ENCODE measurements at regions not wholly inside any gene's neighbourhood (a gene's known extent, or its start where the extent isn't known, plus 50 kb on each side); places are given as distances from the start of the nearest gene placed in this dataset.

DNA sequence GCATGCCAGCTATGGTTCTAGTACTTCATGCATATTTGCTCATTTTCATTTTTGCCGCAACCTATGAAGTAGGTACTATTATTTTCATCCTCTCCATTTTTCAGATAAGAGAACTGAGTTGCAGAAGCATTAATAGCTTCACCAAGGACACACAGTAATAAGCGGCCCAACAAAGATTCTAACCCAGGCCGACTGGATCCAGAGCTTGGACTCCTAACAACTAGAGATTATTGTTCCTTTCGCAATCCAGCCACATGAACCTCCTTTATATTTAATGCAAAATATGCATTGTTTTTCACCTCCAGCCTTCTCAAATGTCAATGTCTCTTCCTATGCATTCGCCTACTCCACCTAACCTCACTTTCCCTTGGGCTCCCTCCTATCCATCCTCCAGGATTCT is 148.3 kb downstream of the CCDC34 start:
- no peak for DNase-seq (ENCODE audit: low read depth)

DNA sequence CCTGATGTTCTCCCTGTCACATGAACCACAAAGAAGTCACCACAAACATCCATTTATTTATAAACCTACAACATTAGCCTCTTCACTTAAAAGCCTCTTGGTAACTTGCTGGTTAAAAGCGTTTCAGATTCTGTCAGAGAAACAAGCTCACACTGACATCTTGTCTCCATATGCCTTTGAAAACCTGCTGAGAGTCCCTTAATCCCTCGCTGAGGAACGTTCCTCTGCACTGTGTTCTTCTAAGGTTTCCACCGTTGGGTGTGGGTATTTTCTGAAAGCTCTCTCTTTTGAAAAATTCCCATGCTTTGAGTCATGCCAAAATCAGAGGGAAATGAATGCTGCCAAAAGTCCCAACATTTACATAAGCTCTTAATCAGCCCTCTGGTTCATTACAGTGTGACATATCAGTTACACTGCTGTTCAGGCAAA is 149.8 kb downstream of the CCDC34 start:
- no peak for DNase-seq (ENCODE audit: low read depth)

- DNase-seq (ENCODE audit: low read depth) = no peak
These were observed 150.7 kb downstream of the CCDC34 start for GRCh38 chr11:27212248-27212780.

DNA sequence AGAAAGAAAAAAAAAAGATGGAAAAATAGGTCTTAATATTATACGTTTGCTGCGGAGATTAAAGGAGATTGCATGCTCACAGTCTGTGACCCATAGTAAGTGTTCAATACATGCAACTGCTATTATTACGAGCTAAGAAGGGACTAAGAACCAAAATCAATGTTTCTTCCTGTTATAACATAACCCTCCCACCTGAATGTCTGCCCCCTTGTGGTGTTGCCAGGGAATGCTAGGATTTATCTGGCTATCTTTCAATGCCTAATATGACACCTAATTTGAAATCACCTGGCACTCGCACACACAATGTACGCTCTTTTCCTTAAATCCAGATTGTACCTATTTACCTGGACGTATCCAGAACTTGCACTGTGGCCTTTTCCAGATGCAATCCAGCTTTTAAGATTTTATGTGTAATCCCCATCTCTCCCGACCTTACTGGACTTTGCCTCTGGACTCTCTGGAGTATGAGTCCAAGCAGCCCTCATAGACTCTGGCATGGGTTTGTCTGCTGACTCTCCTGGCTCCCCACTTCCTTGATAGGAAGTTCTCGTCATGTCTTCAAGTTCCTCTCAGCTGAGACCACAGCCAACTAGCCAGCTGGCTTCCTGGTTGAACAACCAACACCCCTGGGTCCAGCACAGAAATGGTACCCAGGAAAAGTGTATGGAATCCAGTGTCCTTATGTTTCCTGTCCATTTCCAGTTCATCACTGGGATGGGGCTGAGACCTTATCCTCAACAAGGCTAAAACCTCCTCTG is 151.5 kb downstream of the CCDC34 start:
- no peak for DNase-seq (ENCODE audit: low read depth)

- no peak for DNase-seq (ENCODE audit: low read depth)
These were observed 152.5 kb downstream of the CCDC34 start for GRCh38 chr11:27210531-27210930.

DNA sequence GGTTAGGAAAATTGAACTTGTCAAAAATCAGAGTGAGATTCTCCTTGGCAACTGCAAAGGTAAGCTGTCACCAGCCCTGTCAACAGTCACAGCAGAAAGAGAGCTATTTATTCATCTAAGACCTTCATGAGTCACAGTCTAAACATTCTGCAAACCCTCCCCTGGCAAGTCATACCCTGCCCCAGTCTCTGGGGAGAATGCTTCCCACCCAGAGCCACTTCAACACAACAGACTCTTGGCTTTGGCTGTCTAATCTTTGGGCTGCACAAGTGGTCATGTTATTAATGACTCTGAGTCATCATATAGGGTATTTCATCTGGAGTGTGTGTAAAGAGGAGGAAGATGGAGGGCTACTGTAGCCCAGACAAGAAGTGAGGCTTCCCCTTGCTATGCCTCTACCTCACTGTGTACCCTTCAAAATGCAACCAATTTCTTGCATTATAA is 153.4 kb downstream of the CCDC34 start:
- DNase-seq (ENCODE audit: low read depth) = no peak

DNA sequence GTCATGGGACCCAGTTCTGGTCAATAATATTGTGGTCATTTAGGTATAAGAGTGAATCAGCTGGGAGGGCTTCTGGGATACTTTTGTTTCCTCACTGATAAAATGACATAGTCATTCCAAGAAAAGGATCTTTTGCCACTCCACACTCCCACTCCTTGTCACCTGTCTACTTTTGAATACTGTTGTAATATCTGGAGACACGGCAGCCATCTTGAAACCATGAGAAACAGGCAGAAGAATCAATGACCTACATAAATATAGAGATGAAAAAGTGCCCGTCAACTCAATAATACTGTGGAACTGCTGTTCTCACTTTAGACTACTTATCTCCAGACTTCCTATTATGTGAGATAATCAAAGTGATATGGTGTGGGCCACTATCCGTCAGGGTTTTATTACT is 154.2 kb downstream of the CCDC34 start:
- DNase-seq (ENCODE audit: low read depth) = no peak

- no peak for DNase-seq (ENCODE audit: low read depth)
These were observed 155.9 kb downstream of the CCDC34 start for GRCh38 chr11:27207025-27207650.

- no peak for DNase-seq (ENCODE audit: low read depth)
These were observed 157.0 kb downstream of the CCDC34 start for GRCh38 chr11:27205779-27206570.

GRCh38 chr11:27205250-27205649 is 157.8 kb downstream of the CCDC34 start:
- no peak for DNase-seq (ENCODE audit: low read depth)

GRCh38 chr11:27204529-27204928 is 158.5 kb downstream of the CCDC34 start:
- DNase-seq (ENCODE audit: low read depth) = no peak

DNA sequence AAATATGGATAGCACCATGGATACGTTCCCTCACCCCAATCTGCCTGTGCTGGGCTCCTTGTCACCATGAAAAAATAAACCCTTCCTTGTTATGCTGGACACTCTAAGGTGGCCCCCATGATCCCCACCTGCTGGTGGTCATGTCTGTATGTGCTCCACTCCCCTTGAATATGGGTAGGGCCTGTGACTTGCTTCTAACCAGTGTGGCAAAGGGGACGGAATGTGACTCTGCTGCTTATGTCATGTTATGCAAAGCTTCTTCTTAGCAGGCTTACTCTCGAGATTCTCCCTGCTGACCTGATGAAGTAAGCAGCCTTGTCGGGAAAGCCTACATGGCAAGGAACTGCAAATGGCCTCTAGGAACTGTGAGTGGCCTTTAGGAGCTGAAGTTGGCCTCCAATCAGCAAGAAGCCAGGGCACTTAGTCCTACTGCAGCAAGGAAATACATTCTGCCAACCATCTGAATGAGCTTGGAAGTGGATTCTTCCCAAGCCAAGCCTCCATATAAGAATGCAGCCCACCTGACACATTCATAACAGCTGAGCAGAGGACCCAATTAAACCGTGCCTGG is 159.9 kb downstream of the CCDC34 start:
- no peak for DNase-seq (ENCODE audit: low read depth)

DNA sequence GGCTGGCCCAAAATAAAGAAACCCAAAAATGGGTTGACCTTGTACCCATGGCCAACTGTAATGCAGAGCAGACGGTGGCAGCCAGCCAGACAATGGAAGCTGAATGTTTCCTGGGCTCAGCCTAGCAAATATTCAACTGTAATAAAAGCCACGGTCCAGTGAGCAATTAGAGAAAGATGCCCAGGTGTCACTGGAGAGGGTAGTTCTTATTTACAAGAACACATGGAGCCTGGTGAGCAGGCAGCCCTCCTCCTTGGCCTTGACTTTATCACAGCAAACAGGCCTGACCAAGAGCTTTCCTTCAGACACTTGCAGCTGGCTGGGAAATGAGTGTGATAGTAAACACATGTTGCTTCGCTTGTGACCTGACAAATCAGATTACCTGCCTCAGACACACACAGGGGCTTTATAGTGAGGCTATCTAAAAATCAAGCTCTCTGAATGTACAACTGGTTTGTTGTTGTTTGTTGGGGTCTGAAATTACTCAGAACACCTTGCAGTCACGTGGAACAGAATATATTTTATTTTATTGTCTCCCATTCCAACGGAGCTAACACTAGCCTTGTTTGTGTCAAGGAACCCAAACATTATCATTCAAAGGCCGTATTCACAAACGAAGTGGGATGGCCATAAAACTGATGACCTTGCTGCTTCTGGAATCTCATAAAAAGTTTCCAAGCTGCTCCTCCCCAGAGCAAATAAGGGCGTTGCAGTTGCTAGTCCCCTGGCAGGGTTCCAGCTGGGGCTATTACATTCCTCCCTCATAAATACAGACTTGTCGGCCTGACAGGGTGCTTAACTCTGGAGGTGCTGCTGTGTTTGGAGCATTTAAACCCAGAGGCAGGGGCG is 161.1 kb downstream of the BBOX1 start:
- DNase-seq (ENCODE audit: low read depth) = no peak

GRCh38 chr11:27200779-27201453 is 160.3 kb downstream of the BBOX1 start:
- DNase-seq (ENCODE audit: low read depth) = no peak

- no peak for DNase-seq (ENCODE audit: low read depth)
These were observed 155.7 kb downstream of the BBOX1 start for GRCh38 chr11:27196203-27196897.

GRCh38 chr11:27195837-27196202 is 155.2 kb downstream of the BBOX1 start:
- no peak for DNase-seq (ENCODE audit: low read depth)

DNA sequence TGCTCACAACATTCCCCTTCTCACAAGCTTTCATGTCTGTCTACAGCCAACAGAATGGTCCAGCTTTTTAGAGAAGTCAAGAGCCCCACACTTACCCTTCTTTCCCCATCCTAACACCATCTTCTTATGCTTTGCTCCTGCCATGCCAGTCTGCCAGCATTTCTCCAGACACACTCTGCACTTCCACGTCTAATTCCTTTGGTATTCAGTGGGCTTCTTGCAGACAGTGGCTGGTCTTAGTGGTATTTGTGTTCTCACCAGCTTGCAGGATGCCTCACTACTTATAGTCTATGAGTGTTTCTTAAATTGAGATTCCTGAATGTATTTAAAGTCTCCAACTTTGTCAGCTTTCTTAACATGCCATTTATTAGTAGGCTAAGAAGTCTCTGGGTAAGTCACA is 154.4 kb downstream of the BBOX1 start:
- DNase-seq (ENCODE audit: low read depth) = no peak

DNA sequence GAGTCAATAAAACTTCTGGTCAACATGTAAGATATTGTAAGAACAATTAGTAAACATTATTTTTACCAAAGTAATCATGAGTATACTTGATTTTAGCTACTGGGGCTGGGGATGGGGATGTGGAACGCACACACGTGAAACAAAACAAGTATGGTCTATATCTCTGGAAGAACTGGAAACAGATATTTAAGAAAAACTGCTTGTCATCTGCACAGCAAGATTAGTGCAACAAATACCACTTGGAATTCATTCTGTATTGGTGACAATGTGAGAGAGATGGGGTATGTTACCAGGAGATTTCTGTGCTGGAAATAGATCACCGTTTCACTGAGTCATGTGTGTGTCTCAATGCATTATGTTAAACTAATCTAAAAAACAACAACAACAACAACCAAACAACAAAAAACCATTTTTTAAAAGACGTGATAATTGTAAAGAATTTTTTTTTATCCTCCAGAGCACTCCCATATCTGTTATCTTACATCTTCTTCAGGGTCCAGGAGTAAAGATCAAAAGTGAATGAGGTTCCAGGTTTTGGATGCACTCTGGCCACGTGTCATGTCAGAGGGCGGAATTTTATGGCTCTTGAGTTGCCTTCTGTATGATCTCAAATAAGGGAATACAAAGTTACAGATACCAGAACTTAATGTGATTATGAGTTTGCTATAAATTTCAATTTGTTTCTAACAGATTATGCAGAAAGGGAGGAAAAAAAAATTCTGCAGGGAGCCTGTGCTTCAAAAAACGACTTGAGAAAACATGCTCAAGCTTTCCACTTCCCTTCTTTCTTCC is 153.0 kb downstream of the BBOX1 start:
- DNase-seq (ENCODE audit: low read depth) = no peak

GRCh38 chr11:27192184-27192583 is 151.6 kb downstream of the BBOX1 start:
- no peak for DNase-seq (ENCODE audit: low read depth)

All from activated T-cell treated with anti-CD3 and anti-CD28 coated beads for 24 hours (primary cell).